HG03342 (cell line): ENCODE measurements at regions not wholly inside any gene's neighbourhood (a gene's known extent, or its start where the extent isn't known, plus 50 kb on each side); places are given as distances from the start of the nearest gene placed in this dataset.

Experiments used
- ATAC-seq: cut with Tn5 transposase; IDR thresholded peaks from one replicate; pipeline ENCODE4 v1.9.1; 2021; ENCODE audit warnings: mild to moderate bottlenecking, moderate library complexity; ENCODE audit not compliant: unreplicated experiment

DNA sequence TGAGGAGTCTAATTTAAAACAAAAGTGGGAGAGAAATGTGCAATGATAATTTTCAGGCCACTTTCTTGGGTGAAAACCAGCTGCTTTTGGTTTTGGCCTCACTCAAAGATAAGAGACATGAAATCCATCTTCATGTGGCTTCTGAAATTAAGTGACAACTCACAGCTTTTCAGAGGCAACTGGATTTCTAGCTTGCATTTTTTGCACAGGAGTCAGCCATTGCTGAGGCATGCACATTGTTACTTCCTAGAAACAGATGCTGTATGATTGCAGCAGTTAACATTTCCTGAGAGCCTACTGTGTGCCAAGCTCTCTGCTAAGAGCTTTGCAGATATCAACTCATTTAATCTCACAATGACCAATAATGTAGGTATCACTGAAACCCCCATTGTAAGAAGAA, 562.6 kb downstream of the NR2F1-AS1 start:
- ATAC-seq: no peak

DNA sequence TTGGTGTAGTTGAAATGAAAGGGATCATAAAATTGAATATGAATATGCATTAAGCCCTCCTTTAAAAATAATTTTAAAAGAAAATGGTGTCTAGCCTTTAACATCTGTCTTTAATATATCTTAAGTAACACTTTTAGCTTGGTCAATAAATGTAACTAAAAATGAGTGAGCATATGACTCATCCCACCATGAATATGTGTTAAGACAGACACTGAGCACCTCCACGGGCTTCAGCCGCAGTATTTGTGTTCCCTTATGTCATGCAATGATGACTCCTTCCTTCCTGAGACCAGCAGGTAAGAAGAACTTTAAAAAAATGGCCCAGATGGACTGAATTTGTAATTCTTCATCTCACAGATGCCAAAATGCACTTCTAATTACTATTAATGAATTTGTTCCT, 563.2 kb downstream of the NR2F1-AS1 start:
- ATAC-seq: no peak

DNA sequence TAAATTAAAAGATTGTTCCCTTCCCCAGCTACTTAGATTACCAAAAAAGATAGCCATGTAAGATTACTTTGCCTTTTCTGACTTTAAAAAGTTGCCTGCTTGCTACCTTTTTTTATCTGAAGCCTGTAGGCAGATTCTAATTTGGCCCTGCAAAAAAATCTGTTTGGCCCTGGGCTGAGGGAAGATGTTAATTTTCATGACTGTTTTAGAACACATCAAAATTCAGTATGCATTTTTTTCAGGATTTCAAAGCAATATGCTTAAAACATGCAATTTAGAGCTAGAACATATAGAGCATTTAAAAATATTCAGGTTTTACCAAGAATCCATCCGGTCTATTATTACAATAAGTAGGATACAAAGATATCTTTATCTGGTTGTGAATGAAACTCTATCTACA, 563.6 kb downstream of the NR2F1-AS1 start:
- ATAC-seq: no peak

DNA sequence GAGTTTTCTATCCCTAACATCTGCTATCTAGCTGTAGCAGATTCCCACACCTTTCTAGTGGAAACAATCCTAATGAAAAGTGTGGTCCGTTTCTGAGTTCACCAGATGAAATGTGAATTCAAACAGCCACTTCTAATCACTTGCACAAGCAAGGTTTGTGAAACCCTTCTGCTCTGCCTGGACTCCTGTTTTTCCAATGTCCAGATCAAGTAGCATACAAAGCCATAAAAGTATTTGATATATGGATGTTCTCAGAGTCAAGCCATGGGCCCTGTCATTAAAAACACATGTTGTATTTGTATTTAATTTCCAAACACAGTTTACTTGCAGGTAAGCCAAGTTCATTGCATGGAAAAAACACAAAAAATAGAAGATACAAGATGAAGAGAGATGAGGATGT, 570.4 kb downstream of the NR2F1-AS1 start:
- ATAC-seq: no peak

DNA sequence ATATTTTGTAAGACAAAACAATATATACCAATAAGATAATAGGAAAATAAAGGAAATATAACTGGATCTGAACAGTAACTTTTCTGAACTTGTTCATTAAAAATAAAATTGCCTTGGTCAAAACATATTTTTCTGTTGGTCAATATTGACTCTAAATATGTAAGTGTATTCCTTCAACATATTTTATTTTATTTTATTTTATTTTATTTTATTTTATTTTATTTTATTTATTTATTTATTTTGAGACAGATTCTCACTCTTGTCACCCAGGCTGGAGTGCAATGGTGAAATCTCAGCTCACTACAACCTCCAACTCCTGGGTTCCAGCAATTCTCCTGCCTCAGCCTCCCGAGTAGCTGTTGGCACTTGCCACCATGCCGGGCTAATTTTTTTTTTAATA, 571.0 kb downstream of the NR2F1-AS1 start:
- ATAC-seq: no peak

DNA sequence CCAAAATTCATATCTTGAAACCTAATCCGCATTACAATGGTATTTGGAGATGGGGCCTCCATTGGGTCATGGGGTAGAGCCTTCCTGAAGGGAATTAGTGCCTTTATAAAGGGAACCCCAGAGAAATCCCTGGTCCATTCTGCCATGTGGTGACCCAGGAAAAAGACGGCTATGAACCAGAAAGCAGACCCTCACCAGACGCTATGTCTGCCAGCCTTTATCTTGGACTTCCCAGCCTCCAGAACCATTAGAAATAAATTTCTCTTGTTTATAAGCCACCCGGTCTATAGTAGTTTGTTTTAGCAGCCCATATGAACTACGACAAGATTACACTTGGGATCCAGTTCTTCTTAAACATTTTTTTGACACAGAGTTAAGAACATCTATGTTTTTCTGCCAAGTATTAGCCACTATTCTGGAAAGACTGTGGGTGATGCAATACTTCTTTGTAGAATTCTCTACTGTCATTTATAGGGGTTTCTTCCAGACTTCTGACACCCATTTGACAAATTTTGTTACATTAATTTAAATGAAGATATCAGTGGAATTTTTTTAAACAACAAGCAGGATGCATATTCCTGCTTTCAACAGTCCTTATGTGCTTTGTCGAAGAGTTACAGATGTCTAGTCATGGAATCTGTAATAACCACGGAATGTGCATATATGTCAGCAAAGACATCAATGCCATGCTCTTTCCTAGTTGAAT, 572.4 kb downstream of the NR2F1-AS1 start:
- ATAC-seq: no peak

DNA sequence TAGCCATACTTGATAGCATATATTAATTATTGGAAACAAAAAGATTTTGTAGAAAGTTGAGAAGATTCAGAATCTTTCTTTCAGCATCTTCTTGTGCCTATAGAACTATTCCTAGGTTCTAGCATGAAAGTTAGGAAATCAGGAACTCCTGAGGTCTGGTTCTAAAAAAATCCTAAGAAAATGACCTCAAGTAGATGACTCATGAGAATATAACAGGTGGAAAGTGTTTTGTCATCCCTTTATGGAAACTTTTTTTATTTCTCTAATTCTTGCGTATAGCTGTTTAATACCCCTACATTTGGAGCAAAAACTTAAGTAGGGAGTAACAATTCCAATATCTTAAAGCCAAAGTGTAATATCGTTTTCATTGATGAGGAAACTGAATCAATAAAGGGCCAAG, 574.1 kb downstream of the NR2F1-AS1 start:
- no peak for ATAC-seq

DNA sequence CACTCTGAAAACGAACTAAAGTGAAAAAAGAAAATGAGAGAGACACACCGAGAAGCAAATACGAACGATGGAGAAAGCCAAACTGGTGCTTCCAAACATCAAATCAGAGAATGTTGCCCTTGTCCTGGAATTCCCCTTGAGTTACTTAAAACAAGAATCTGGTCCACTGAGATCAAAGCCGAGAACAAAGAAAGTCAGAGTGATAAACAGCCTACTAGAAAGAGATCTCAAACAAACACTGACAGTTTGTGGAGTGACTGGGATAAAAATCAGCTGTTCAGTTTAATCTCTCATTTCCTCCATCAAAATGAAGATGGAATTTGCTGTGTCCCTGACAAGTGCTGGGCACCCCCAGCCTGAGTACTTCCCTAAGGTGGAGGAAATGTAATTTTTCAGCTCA, 582.6 kb downstream of the NR2F1-AS1 start:
- ATAC-seq: no peak

DNA sequence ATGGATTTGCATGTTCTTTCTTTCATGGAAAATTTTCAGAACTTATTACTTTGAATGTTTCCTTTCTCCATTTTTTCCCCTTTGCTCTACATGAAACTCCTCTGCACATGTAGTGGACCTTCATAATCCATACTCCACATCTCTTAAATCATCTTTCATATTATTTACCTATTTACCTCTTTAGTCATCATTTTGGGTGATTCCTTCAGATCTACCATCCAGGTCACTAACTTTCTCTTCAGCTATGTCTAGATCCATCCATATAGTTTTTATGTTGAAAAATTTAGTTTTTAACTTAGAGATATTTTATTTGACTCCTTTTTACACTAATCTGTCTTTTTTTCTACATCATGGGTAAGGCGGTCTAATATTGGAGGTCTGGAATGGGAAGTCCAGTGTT, 586.6 kb downstream of the NR2F1-AS1 start:
- ATAC-seq: no peak

DNA sequence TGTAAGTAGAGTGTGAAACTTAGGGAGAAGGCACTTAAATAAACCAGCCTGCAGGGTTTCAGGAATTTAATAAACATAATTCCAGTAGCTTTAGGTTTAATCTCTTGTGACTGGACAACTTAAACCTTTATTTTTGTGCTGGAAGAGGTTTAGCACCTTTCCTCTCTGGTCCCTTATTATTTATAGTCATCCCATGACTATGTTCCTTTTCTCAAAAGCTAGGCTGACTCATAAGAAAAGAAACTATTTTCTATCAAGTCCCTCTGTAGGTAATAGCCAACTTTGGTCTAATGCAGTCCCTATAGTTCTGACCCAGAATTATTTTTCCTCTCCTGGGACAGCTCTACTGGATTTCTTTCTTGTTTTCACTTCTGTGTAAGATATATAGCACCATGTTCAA, 588.9 kb downstream of the NR2F1-AS1 start:
- ATAC-seq: no peak

DNA sequence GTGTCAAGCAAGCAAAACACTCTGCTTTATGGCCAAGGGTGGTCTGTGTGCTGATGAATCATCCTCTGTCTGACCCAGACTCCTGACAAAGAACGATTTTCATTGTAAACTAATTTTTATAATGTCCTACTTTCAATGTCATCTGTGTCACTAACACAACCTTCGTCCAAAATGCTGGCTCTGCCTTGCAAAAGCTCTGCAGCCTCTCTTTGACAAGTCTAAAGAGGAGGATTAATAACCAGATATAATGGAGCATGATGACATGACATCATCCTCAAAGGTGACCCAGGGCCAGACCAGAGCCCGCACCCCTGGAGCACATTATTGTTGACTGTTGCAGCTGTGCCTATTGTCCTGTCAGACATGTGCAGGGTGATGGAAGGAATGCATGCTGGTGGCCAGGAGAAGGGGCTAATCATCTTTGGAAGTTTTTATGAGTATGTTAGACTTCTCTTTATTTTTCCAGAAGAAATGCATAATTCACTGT, 589.4 kb downstream of the NR2F1-AS1 start:
- no peak for ATAC-seq

DNA sequence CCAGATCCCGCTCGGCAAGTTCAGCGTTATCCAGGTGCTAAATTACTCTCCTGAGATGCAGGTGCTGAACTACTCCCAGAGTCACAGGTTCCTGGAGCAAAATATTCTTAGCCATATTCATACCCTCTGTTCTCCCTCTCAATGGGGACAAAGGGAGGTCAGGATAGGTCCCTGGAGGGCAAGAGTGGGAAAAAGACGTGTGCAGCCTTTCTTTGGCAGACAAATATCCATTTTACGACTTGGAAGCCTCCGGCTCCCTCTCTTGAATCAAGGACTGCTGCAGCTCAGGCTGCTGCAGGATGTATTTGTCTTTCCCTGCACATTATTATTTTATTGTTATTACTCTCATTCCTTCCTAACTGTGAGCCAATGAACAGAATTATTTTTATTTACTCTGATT, 590.2 kb downstream of the NR2F1-AS1 start:
- no peak for ATAC-seq

DNA sequence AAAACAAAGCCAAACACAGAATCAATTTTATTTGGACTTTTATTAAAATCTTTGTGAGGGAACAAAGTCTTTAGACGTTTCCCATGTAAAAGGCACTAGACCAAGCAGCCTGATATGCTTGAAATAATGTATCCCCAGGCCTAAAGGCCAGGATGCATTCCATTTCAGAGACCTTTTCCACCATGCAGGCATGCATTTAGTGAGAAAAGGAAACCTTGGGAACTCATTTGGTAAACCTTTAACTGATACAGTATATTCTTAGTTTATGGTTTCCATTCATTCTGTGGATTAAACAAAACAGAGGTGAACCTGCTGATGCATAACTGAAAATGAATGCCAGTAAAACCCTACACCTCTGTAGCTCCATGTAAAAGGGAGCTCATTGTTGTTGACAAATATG, 600.0 kb downstream of the NR2F1-AS1 start:
- no peak for ATAC-seq

DNA sequence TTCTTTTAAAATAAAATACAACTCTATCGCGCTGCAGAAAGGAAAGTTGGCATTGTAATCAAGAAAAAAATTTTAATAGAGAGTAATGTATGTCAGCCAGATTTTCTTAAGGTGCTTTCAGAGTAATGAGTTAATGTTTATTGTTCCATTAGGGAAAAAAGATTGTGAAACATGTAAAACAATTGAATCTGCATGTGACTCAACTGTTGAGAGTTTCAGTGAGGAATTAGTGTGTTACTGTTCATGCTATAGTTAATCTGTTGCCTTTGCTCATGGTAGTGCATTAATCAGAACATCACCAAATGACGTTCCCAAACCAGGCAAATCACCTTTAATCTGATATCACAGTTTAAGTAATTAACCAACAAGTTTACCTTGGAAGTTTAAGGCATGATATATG, 600.5 kb downstream of the NR2F1-AS1 start:
- ATAC-seq: no peak

DNA sequence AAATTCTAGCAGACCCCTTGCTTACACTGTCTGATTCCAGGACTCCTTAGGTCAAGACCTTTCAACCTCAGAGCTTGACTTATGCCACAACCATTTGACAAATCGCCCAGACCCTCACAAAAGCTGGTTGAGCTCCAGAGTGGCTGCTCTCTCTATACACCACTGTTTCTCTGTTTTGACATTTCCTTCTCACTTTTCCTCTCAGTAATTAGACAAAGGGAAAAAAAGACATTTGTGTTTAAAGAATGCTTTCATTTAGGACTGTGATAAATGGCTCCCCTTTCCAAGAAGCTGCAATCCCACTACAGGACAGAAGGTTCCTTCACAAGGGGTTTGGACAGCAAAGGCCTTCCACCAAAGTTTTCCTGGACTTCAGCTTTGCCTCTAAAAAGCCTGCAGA, 601.3 kb downstream of the NR2F1-AS1 start:
- ATAC-seq: no peak

DNA sequence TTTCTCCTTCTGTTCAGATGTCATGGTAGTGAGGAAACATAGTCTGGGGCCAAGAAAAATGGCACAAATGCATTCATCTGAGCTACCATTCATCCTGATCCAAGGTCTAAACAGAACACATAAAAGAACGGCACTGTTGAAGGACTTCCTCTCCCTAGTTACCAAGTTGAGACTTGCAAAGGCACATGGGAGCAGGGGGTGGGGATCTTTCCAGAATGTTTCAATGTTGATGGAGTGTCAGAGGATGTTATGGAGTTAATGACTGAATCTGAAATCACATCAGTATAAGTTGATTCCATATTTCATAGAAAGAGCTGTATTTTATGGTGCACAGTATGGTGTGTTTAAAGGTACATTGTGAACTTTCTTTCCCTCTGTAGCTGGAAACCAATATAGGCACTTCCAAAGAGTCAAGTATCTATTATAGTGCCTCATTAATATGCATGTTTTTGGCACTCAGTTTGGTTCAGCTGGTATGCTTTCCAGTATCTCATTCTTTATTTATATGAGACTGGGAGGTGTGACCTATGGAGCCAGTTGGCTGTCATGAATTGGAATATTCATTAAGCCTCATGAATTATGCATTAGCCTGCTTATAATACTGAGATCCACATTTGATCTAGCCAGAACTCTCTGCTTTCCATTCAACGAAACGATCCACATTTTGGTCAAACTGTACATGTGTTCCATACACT, 603.0 kb downstream of the NR2F1-AS1 start:
- no peak for ATAC-seq

DNA sequence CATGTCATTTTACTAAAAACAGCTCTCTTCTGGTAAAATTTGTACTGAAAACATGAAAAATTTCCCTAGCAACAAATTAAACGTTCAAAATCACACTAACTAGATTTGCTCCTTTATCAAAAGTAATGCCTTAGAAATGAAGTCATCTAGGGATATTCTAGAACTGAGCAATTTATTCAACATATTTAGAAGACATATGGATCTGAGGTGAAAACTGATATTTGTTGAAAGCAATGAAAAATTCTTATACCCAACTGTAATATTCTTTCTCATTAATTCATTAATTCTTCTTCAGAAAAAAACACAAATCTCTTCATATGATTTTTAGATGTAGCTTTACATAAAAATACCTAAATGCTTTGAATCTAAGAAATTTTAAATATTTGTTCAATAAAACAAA, 604.9 kb downstream of the NR2F1-AS1 start:
- ATAC-seq: no peak

DNA sequence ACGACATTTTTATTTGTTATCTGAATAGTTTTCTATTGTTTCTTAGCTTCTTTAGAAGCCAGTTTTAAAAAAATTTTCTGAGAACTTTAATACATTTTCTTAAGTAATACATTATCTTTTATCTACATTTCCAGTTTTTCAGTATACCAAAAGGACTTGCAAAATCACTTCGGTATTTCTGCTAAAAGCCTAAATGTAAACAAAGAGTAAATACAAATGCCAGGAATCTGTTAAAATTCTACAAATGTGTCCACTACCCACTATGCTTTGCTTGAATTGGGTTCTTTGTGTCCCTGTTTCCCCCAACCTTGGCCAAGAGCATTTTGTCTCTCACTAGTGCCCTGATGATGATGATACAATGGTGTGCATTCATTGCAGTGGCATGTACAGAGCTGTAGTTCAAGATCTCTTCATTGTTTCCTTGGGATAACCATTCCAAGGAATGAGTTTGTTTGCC, 611.2 kb downstream of the NR2F1-AS1 start:
- no peak for ATAC-seq

DNA sequence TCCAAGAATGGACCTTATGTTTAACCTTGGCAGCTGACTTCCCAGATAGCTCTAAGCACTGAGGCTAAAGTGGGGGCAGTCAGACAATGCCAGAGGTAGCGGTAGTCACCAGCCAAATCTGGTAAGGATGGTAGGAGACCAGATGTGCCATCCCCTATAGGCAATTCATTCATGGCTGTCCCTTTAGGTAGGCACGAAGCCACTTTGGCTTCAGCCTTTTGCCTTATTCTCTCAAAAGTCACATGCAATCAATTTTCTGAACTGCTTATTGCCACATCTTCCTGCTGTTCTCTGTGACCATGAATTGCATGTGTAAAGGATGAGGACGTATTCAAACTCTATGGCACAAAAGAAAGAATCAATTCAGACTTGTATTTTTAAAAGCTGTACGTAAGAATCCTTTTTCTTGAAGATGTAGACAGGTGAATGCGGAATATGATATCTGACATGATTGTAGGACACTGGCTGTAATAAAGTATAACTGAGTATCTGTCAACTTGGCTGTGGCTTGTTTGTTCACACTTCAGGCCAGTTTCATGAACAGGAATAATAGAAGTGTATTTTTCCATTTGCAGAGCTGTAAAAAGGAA, 611.7 kb downstream of the NR2F1-AS1 start:
- ATAC-seq: no peak

DNA sequence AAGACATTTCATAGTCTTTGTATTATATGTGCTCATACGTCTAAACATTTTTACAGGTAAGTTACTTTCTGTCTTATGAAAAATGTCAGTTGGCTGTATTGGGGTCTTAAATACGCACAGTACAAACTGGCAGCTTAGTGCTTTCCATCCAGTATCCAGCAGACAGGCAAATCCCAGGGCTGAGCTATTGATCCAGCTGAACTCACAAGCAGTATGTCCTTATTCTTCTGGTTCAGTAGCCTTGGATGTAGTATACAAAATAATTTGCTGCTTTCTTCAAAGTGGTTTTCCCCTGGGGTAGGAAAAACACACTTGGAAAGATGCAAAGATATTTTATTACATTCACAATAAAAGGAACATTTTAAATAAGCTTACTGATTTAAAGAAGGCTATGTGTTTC, 617.2 kb downstream of the NR2F1-AS1 start:
- no peak for ATAC-seq

DNA sequence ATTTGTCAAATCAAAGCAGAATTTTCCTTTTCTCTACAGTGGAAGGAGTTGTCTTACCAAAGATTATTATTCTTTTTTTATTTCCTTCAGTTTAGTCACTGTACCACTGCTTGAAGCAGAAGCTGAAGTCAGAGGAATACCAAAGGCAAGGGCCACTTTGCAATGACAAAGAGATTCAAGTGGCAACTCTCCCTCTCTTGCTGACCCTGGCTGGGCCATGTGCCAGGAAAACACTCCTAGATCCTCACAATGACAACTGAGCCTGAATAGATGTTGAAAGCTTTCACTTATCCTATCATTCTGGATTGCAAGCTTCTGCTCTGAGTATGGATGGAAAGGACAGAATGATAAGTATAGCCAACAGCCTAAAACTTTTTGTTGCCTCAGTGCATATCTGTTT, 618.3 kb downstream of the NR2F1-AS1 start:
- no peak for ATAC-seq

DNA sequence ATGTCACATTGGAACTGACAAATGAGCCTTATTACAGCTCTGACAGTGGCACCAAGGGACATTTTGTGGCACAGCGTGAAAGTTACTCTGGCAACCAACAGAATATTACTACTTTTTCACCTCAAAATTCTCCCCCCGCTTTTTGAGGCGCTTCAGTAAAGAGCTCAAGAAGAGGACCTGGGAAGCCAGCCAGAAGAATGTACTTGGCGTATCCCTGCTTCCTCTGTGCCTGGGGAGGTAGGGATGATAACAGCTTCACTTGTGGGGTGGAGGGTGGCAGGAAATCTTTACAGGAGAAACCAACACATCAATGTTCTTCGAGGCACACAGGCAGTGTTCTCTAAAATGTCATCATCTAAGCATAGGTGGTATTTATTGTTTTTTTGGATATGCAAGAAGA, 624.1 kb downstream of the NR2F1-AS1 start:
- no peak for ATAC-seq
